Mesenchymal stem cell (in vitro differentiated cells and primary cell): ENCODE measurements at regions not wholly inside any gene's neighbourhood (a gene's known extent, or its start where the extent isn't known, plus 50 kb on each side); places are given as distances from the start of the nearest gene placed in this dataset.

ENCODE experiments used
- DNase-seq: peaks from one replicate; pipeline ENCODE4 v3.0.0-alpha.2; 2013
- H2AFZ ChIP-seq: one replicate; pipeline ENCODE4 v1.6.1; 2013; ENCODE audit warnings: low read depth, mild to moderate bottlenecking, control low read depth, inconsistent platforms, low read length, moderate library complexity
- H2AK5ac ChIP-seq: 2 replicates; pipeline ENCODE4 v1.6.1; 2013; ENCODE audit warnings: low read length, moderate library complexity, mild to moderate bottlenecking, inconsistent platforms; ENCODE audit not compliant: severe bottlenecking
- H2BK120ac ChIP-seq: one replicate; pipeline ENCODE4 v1.6.1; 2013; ENCODE audit warnings: low read depth, mild to moderate bottlenecking, inconsistent platforms, low read length, moderate library complexity
- H2BK12ac ChIP-seq, 2 experiments: one replicate each; pipeline ENCODE4 v1.6.1; 2013; ENCODE audit warnings: inconsistent platforms in 2 of 2, low read length in 2 of 2, mild to moderate bottlenecking in 2 of 2, moderate library complexity in 2 of 2, control low read depth in 1 of 2
- H2BK15ac ChIP-seq: one replicate; pipeline ENCODE4 v1.6.1; 2013; ENCODE audit warnings: mild to moderate bottlenecking, low read depth, inconsistent platforms; ENCODE audit not compliant: poor library complexity, severe bottlenecking
- H2BK5ac ChIP-seq: 2 replicates; pipeline ENCODE4 v1.6.1; 2013; ENCODE audit warnings: low read depth, mild to moderate bottlenecking, low read length, control low read depth, inconsistent platforms; ENCODE audit not compliant: poor library complexity, severe bottlenecking
- H3K14ac ChIP-seq, 2 experiments: one replicate each; pipeline ENCODE4 v1.6.1; 2013; ENCODE audit warnings: inconsistent platforms in 2 of 2, low read length in 2 of 2, control low read depth in 1 of 2, mild to moderate bottlenecking in 1 of 2, moderate library complexity in 1 of 2
- H3K18ac ChIP-seq, 2 experiments: one replicate each; pipeline ENCODE4 v1.6.1; 2013; ENCODE audit warnings: inconsistent platforms in 2 of 2, low read length in 2 of 2, control low read depth in 1 of 2, low read depth in 1 of 2, mild to moderate bottlenecking in 1 of 2
- H3K23ac ChIP-seq, 2 experiments: one replicate each; pipeline ENCODE4 v1.6.1; 2013; ENCODE audit warnings: inconsistent platforms in 2 of 2, low read length in 2 of 2, mild to moderate bottlenecking in 2 of 2, moderate library complexity in 2 of 2, control low read depth in 1 of 2
- H3K27ac ChIP-seq: 2 replicates; pipeline ENCODE4 v1.5.1; 2013; ENCODE audit warnings: mild to moderate bottlenecking, moderate library complexity, low read length, control low read depth, inconsistent platforms; ENCODE audit not compliant: poor library complexity, severe bottlenecking
- H3K27me3 ChIP-seq, 2 experiments: 2 replicates each; pipeline versions ENCODE4 v1.6.1 to v1.7.0; 2013; ENCODE audit warnings: low read length in 2 of 2, mild to moderate bottlenecking in 2 of 2, moderate library complexity in 2 of 2, control low read depth in 1 of 2, inconsistent platforms in 1 of 2; ENCODE audit not compliant: control insufficient read depth in 1 of 2, insufficient read depth in 1 of 2
- H3K36me3 ChIP-seq, 2 experiments: 2 replicates each; pipeline versions ENCODE4 v1.6.1 to v1.7.0; 2013; ENCODE audit warnings: low read length in 2 of 2, control low read depth in 1 of 2, inconsistent platforms in 1 of 2, low read depth in 1 of 2, mild to moderate bottlenecking in 1 of 2; ENCODE audit not compliant: insufficient read depth in 2 of 2, control insufficient read depth in 1 of 2
- H3K4ac ChIP-seq, 2 experiments: one replicate each; pipeline ENCODE4 v1.6.1; 2013; ENCODE audit warnings: inconsistent platforms in 2 of 2, low read length in 2 of 2, mild to moderate bottlenecking in 2 of 2, moderate library complexity in 2 of 2, control low read depth in 1 of 2, low read depth in 1 of 2
- H3K4me1 ChIP-seq: 2 replicates; pipeline ENCODE4 v1.6.1; 2013; ENCODE audit warnings: low read depth, low read length, control low read depth; ENCODE audit not compliant: control insufficient read depth, insufficient read depth
- H3K4me2 ChIP-seq: 2 replicates; pipeline ENCODE4 v1.6.1; 2013; ENCODE audit warnings: low read length, mild to moderate bottlenecking, inconsistent platforms; ENCODE audit not compliant: poor library complexity, severe bottlenecking
- H3K4me3 ChIP-seq, 2 experiments: 2 replicates each; pipeline versions ENCODE4 v1.5.1 to v1.7.0; 2013; ENCODE audit warnings: low read length in 2 of 2, mild to moderate bottlenecking in 2 of 2, control low read depth in 1 of 2, low read depth in 1 of 2; ENCODE audit not compliant: insufficient read depth in 1 of 2
- H3K79me1 ChIP-seq: replicated peaks from 2 replicates; pipeline ENCODE4 v1.6.1; 2013; ENCODE audit warnings: mild to moderate bottlenecking, control low read depth, low read length, inconsistent platforms; ENCODE audit not compliant: poor library complexity, severe bottlenecking
- H3K9ac ChIP-seq: 2 replicates; pipeline ENCODE4 v1.7.0; 2013; ENCODE audit warnings: mild to moderate bottlenecking, low read length, moderate library complexity
- H3K9me3 ChIP-seq: 2 replicates; pipeline ENCODE4 v1.7.0; 2013; ENCODE audit warnings: mild to moderate bottlenecking, low read length; ENCODE audit not compliant: control insufficient read depth
- H4K8ac ChIP-seq: one replicate; pipeline ENCODE4 v1.6.1; 2013; ENCODE audit warnings: inconsistent platforms, mild to moderate bottlenecking, low read length, moderate library complexity
- H4K91ac ChIP-seq: one replicate; pipeline ENCODE4 v1.6.1; 2013; ENCODE audit warnings: mild to moderate bottlenecking, low read length, inconsistent platforms
- WGBS: methylation state at CpG from one replicate; pipeline ENCODE4 v1.1.7; 2013; ENCODE audit warnings: mixed read lengths; 5-methylcytosine and 5-hydroxymethylcytosine counted together

DNA sequence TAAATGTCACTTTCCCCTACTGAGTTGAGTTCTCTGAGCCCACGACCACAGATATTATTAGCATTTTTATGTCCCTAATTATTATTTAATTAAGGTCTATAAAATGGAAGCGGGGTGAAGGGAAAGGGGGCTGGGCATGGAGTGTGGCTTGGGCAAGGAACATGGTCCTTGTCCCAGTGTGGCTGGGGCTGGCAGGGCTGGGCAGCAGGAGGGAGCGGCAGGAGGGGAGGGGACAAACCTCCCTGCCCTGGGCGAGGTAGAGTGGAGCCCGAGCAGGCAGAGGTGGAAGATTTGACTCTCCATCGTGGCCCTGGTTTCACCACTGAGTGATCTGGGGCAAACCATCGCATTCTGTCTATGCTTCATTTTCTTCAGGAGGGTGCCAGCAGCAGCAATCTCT, 402.9 kb upstream of the C2CD4B start:
- H4K91ac ChIP-seq = no peak overlapping the region
- H2AK5ac ChIP-seq = no peak overlapping the region
- H2BK15ac ChIP-seq = no peak overlapping the region
- H2BK5ac ChIP-seq = no peak overlapping the region
- no peak overlapping the region for H3K9ac ChIP-seq
- DNase-seq = no peak
- H3K4me3 ChIP-seq = no peak overlapping the region
- WGBS = 93% methylated on average over 6 of the region's 7 CpGs
- H3K27me3 ChIP-seq = no peaks in the 10 kb centered on the region
- peaks cover 0 to 6% of the 10 kb centered on the region in 2 experiments for H3K36me3 ChIP-seq
- no peak overlapping the region for H3K23ac ChIP-seq
- peaks cover 21% of the 10 kb centered on the region for H3K79me1 ChIP-seq
- H3K4me1 ChIP-seq = peaks cover 22% of the 10 kb centered on the region
- no peak overlapping the region for H2BK12ac ChIP-seq
- H2AFZ ChIP-seq = no peak overlapping the region
- H2BK120ac ChIP-seq = no peak overlapping the region
- no peak overlapping the region for H4K8ac ChIP-seq
- no peak overlapping the region for H3K4me2 ChIP-seq
- H3K4ac ChIP-seq = no peak overlapping the region
- no peaks in the 10 kb centered on the region for H3K9me3 ChIP-seq
- no peak overlapping the region for H3K18ac ChIP-seq
- H3K14ac ChIP-seq = peak overlapping the region in 1 of 2 experiments; percentile 53
- H3K27ac ChIP-seq = no peak overlapping the region

GRCh38 chr15:62568702-62569101, 403.6 kb upstream of the C2CD4B start:
- H2BK120ac ChIP-seq = no peak overlapping the region
- H4K8ac ChIP-seq = no peak overlapping the region
- peak overlapping the region; percentile 86 for H2AK5ac ChIP-seq
- H2BK15ac ChIP-seq = no peak overlapping the region
- 94% methylated on average over 6 of the region's 6 CpGs for WGBS
- no peak overlapping the region for H3K9ac ChIP-seq
- H3K4me1 ChIP-seq = peaks cover 22% of the 10 kb centered on the region
- DNase-seq = no peak
- no peaks in the 10 kb centered on the region for H3K9me3 ChIP-seq
- H4K91ac ChIP-seq = no peak overlapping the region
- H2BK5ac ChIP-seq = no peak overlapping the region
- no peak overlapping the region for H3K14ac ChIP-seq
- H2BK12ac ChIP-seq = peak overlapping the region in 1 of 2 experiments; percentile 51
- no peak overlapping the region for H3K18ac ChIP-seq
- H3K27me3 ChIP-seq = no peaks in the 10 kb centered on the region
- H3K4me3 ChIP-seq = no peak overlapping the region
- no peak overlapping the region for H2AFZ ChIP-seq
- H3K4ac ChIP-seq = no peak overlapping the region
- H3K23ac ChIP-seq = no peak overlapping the region
- peaks cover 24% of the 10 kb centered on the region for H3K79me1 ChIP-seq
- H3K27ac ChIP-seq = no peak overlapping the region
- peaks cover 0 to 6% of the 10 kb centered on the region in 2 experiments for H3K36me3 ChIP-seq
- no peak overlapping the region for H3K4me2 ChIP-seq

DNA sequence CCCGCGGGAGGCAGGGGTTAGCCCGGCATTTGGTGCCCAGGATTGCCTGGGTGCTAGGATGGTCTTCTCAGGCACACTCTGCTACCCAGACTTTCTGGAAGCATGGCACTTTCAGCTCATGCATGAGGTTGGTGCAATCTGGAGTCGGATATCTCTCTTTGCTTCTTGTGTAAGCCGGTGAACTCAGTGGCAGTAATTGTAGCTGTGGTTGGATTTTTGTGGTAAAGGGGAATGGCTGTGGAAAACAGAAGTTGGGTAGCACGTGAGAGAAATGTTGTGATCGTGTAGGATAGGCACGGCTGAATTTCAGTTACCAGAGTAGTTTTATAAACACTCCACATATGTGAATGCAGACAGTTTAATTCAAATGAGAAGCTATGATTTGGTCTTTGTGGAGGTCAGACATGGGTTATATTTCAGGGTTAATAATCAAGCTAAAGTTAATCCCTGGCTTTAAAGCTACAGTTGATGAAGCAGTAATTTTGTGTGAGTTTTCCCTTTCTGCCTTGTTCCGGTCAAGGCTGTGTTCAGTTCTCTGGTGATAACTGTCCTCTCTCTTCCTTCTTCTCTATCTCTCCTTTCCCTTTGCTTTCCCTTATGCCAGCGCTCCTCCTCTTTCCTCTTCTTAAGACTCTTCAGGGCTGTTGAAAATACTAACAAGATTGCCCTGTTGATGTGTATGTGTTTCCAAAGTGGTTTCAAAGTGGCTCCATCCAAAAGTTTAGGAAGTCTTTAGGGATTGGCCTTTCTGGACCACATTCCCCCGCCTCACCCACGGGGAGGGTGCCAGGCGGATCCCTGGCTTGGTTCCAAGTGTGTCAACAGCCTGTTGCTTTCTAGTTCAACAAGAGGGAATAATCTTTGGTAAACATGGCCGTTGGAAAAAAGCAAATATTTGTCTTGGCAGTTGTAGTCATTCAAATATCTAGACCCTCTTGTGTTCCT, 404.6 kb upstream of the C2CD4B start:
- Histone ChIP-seq H2BK12ac (no peak overlapping the region), H3K36me3 (peaks cover 0 to 6% of the 10 kb centered on the region in 2 experiments), H3K4ac (no peak overlapping the region), H3K27me3 (no peaks in the 10 kb centered on the region), H4K91ac (no peak overlapping the region), H3K79me1 (peaks cover 22% of the 10 kb centered on the region), H3K4me1 (peaks cover 17% of the 10 kb centered on the region), H4K8ac (no peak overlapping the region), H3K27ac (peak overlapping the region; percentile 87), H3K18ac (no peak overlapping the region), H2BK5ac (no peak overlapping the region), H3K9me3 (no peaks in the 10 kb centered on the region), H2BK15ac (no peak overlapping the region), H3K9ac (peak overlapping the region; percentile 22), H3K4me2 (no peak overlapping the region), H2AFZ (no peak overlapping the region), H2AK5ac (peak overlapping the region; percentile 46), H3K4me3 (peak overlapping the region in 1 of 2 experiments; percentile 4), H3K23ac (no peak overlapping the region), H2BK120ac (no peak overlapping the region), H3K14ac (no peak overlapping the region)
- peak; percentile 86 for DNase-seq
- WGBS = 82% methylated on average over 11 of the region's 14 CpGs

DNA sequence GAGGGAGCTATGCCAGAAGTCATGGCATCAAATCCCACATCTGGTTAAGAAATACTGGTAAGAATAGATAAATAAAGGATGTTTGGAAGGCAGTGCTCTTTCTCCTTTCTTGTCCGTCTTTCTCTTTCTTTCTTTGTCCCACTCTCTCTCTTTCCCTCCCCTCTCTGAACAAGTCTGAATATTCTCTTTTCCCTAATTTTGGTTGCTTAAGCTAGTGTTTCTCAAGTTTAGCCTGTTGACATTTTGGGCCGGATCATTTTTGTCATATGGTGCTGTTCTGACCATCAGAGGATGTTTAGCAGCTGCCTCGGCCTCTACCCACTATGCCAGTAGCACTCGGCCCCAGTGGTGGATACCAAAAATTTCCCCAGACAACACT, 405.3 kb upstream of the C2CD4B start:
- H3K27ac ChIP-seq = peak overlapping the region; percentile 87
- peaks cover 22% of the 10 kb centered on the region for H3K79me1 ChIP-seq
- H4K8ac ChIP-seq = no peak overlapping the region
- H3K23ac ChIP-seq = no peak overlapping the region
- DNase-seq = no peak
- no peak overlapping the region for H4K91ac ChIP-seq
- no peaks in the 10 kb centered on the region for H3K9me3 ChIP-seq
- H3K18ac ChIP-seq = no peak overlapping the region
- peak overlapping the region; percentile 61 for H2AK5ac ChIP-seq
- no peak overlapping the region for H3K9ac ChIP-seq
- no peak overlapping the region for H2BK120ac ChIP-seq
- H2BK15ac ChIP-seq = no peak overlapping the region
- H3K14ac ChIP-seq = no peak overlapping the region
- no peak overlapping the region for H3K4ac ChIP-seq
- H2AFZ ChIP-seq = no peak overlapping the region
- no peaks in the 10 kb centered on the region for H3K27me3 ChIP-seq
- peak overlapping the region in 1 of 2 experiments; percentile 4 for H3K4me3 ChIP-seq
- WGBS = 94% methylated on average over 3 of the region's 4 CpGs
- peaks cover 0 to 6% of the 10 kb centered on the region in 2 experiments for H3K36me3 ChIP-seq
- no peak overlapping the region for H2BK12ac ChIP-seq
- peaks cover 17% of the 10 kb centered on the region for H3K4me1 ChIP-seq
- H2BK5ac ChIP-seq = no peak overlapping the region
- no peak overlapping the region for H3K4me2 ChIP-seq
